GM10266 (cell line): ENCODE measurements at regions not wholly inside any gene's neighbourhood (a gene's known extent, or its start where the extent isn't known, plus 50 kb on each side); places are given as distances from the start of the nearest gene placed in this dataset.
A peak's percentile ranks its signal among the peaks of the same experiment; 100 is the strongest.
"Not testable (repeated sequence)": the region's sequence is repeated elsewhere in the genome, so short reads cannot be mapped to it uniquely, and the experiment has no call there.

Experiments used
- DNase-seq: peaks from one replicate; pipeline ENCODE4 v3.0.0; 2012; ENCODE audit errors: extremely low spot score
- TF ChIP-seq, protein P1 (sequence below): IDR thresholded peaks from 2 replicates; pipeline ENCODE4 v1.5.1; 2012; ENCODE audit warnings: mild to moderate bottlenecking, low read depth; ENCODE audit not compliant: control insufficient read depth, insufficient read depth; ENCODE audit errors: missing control alignments

DNA sequence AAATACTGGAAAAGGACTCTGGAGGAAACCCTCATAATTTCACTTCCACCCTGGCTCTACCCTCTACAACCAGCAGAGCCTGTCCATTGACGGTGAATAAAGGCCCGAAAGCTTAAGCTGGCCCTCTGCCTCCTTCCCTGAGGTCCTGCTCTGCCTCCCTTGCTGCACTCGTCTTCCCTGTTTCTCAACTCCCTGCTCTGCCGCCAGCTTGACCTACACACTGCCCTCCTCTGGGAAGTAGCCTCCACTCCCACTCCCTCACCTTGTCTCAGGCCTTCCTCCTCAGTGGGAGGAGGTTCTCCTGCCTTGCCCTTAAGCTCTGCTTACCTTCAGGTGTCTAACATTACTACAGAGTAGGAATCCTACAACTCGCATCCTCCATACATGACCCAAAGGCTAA lies 608.6 kb upstream of the NR3C2 start:
- TF ChIP-seq, protein P1, sequence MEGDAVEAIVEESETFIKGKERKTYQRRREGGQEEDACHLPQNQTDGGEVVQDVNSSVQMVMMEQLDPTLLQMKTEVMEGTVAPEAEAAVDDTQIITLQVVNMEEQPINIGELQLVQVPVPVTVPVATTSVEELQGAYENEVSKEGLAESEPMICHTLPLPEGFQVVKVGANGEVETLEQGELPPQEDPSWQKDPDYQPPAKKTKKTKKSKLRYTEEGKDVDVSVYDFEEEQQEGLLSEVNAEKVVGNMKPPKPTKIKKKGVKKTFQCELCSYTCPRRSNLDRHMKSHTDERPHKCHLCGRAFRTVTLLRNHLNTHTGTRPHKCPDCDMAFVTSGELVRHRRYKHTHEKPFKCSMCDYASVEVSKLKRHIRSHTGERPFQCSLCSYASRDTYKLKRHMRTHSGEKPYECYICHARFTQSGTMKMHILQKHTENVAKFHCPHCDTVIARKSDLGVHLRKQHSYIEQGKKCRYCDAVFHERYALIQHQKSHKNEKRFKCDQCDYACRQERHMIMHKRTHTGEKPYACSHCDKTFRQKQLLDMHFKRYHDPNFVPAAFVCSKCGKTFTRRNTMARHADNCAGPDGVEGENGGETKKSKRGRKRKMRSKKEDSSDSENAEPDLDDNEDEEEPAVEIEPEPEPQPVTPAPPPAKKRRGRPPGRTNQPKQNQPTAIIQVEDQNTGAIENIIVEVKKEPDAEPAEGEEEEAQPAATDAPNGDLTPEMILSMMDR: no peak
- DNase-seq: no peak

DNA sequence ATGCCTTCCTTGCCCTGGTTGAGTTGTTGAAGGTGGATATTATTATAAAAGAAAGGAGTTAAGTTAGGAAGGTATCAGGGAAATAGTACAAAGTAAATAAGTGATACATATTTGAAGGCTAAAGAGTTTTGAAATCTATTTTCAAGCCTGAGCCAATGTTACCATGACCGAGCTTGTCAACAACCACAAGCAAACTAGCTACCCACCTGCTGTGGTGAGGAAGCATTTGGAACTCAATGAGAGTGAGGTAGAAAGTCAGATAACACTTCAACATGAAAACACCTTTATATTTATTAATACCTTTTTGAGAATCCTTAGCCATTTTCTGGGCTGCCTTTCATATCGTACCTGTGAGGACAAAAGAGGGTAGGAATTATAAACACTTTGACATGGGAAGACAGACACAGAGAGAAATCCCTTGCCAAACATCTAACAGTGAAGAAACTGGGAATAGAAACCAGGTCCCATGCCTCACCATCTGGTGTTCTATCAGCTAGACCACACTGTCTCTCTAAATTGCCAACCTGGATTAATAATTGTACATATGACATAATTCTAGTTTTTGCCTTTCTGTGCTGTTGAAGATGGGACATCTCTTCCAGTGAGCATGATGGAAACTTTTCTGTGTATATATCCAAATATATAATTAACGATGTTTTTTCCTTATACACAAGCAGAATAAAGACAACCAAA lies 606.4 kb upstream of the NR3C2 start:
- TF ChIP-seq, protein P1: no peak
- DNase-seq: no peak

DNA sequence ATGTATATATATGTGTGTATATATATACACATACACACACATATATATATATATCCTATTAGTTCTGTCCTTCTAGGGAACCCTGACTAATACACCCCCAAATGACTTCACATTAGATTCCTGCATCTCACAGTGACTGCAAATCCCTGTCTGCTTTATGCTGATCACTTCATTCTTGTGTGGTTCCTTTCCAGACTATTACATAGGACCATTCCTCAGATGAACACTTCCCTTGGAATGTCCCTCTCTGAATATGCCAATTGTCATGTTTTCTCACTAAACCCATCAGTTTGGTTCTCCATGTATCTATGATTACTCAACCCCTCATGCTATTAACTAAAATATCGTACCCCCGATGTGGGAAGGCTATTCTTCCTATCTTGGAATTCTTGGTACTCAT lies 605.2 kb upstream of the NR3C2 start:
- TF ChIP-seq, protein P1: no peak
- DNase-seq: no peak

DNA sequence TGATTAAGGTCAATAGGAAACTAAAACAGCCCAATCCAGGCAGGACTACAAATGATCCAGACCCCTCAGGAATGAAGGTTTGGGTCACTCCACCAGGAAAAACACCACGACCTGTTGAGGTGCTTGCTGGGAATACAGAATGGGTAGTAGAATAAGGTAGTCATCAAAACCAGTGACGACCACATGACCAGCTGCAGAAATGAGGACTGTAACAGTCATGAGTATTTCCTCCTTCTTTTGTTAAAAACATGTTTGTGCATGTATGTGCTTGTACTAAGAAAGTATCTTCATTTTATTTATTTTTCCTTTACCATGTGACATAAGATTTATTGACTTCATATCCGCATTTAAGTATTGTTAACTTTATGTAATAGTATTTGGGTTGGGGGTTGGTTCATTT lies 603.5 kb upstream of the NR3C2 start:
- TF ChIP-seq, protein P1: no peak
- DNase-seq: no peak

DNA sequence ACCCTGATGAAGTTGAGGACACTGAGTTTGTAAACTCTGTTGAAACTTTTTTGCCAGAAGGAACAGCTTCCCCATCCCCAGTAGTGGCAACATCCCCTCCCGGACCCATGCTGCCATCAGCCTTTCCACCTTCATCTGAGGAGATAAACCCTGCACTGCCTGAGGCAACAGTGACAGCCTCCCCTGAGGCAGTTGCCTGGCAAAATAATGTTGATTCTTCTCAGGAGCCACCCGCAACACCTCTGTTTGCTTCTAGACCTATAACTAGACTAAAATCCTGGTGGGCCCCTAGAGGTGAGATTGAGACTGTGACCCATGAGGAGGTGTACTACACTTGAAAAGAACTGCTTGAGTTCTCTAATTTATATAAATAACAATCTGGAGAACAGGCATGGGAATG lies 597.6 kb upstream of the NR3C2 start:
- not testable (repeated sequence) for DNase-seq

DNA sequence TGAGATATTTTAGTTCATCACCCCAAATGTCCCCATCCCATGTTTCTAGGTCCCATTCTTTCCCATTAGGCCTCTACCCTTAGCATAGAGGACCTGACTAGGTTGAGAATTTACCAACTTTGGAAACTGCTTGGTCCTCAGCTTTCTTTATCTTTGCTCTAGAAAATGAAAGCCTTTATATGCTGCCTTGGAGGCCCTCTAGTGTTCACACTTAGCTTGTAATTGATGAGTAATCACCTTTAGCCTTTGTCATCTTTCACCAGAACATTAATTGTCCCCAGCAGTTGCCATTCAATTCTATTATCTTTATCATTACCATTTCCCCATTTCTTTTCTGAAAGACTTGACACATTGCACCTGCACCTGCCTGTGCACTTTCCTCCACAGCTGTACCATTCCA lies 589.2 kb upstream of the NR3C2 start:
- DNase-seq: no peak
- TF ChIP-seq, protein P1: peak; percentile 39

DNA sequence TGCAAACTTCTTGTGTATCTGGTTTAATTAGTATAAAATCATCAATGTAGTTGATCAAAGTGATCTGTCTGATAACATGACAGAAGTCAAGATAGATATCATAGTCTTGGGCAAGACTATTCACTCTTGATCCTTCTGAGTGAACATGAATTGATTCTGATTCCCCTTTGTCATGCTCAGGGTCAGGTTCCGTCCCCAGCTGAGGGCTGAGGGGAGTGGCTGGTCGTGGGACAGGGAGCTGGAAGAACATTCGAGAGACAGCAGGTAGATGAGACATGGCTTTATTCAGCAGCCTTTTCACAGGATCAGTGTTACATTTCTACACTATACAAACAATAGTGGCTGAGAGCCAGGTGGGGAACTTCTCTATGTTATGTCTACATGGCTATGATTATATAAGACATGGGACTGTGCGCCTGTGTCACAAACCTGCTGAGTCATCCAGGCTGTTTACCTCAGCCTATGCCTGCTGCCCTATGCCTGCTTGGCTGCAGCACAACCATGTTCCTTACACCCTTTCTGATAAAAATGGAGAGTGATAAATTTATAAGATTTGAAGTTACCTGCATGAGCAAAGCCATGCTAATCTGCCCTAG lies 586.9 kb upstream of the NR3C2 start:
- DNase-seq: no peak
- TF ChIP-seq, protein P1: no peak
